HL-60/S4 treated with retinoic acid at 250 ng/mL for 4 days and 3 days (cell line): ENCODE measurements at regions not wholly inside any gene's neighbourhood (a gene's known extent, or its start where the extent isn't known, plus 50 kb on each side); places are given as distances from the start of the nearest gene placed in this dataset.

Source experiments
- in situ Hi-C: fragments of 300-500 bp; cut with MboI; formaldehyde crosslinking; loops from 2 replicates; pipeline ENCODE4 v1.7.0; 2022; ENCODE audit warnings: low sequenced_read_pairs

- in situ Hi-C loops = no loop called here
Measured at GRCh38 chr7:130988443-130988842, 254.4 kb upstream of the KLF14 start.

- in situ Hi-C loops = no loop called here
Measured at GRCh38 chr7:130989101-130989795, 255.2 kb upstream of the KLF14 start.

- in situ Hi-C loops = no loop called here
Measured at GRCh38 chr7:130990178-130990832, 256.3 kb upstream of the KLF14 start.

- in situ Hi-C loops = no loop called here
Measured at GRCh38 chr7:130993671-130994365, 259.8 kb upstream of the KLF14 start.

- in situ Hi-C loops = no loop called here
Measured at GRCh38 chr7:130994378-130995115, 260.5 kb upstream of the KLF14 start.

- in situ Hi-C loops = no loop called here
Measured at GRCh38 chr7:130995252-130996081, 261.5 kb upstream of the KLF14 start.

GRCh38 chr7:130996205-130996832 lies 262.3 kb upstream of the KLF14 start:
- in situ Hi-C loops = no loop called here

- in situ Hi-C loops = no loop called here
Measured at GRCh38 chr7:130996833-130997231, 262.8 kb upstream of the KLF14 start.

GRCh38 chr7:130998993-130999602 lies 265.1 kb upstream of the KLF14 start:
- in situ Hi-C loops = no loop called here

GRCh38 chr7:130999926-131000325 lies 265.9 kb upstream of the KLF14 start:
- in situ Hi-C loops = no loop called here

- in situ Hi-C loops = no loop called here
Measured at GRCh38 chr7:131000389-131000788, 266.4 kb upstream of the KLF14 start.

GRCh38 chr7:131000873-131001272 lies 266.9 kb upstream of the KLF14 start:
- in situ Hi-C loops = no loop called here

- in situ Hi-C loops = no loop called here
Measured at GRCh38 chr7:131002600-131002999, 268.6 kb upstream of the KLF14 start.

GRCh38 chr7:131003634-131004033 lies 269.6 kb upstream of the KLF14 start:
- in situ Hi-C loops = no loop called here

- in situ Hi-C loops = no loop called here
Measured at GRCh38 chr7:131004371-131004770, 270.4 kb upstream of the KLF14 start.

GRCh38 chr7:131007439-131008330 lies 273.7 kb upstream of the KLF14 start:
- in situ Hi-C loops = no loop called here

GRCh38 chr7:131008840-131009711 lies 275.1 kb upstream of the KLF14 start:
- in situ Hi-C loops = no loop called here
